ENCODE measurements at regions not wholly inside any gene's neighbourhood (a gene's known extent, or its start where the extent isn't known, plus 50 kb on each side); places are given as distances from the start of the nearest gene placed in this dataset.

- no peak for TF ChIP-seq CTCF (IDR thresholded peaks at IDR 0.05; ENCODE audit: unreplicated experiment)
- Mint-ChIP-seq H3K27me3 (ENCODE audit: unreplicated experiment) (peaks cover 16% of the 10 kb centered on the region), H3K36me3 (ENCODE audit: low read depth, unreplicated experiment) (peaks cover 30% of the 10 kb centered on the region), H3K4me1 (ENCODE audit: unreplicated experiment) (peaks cover 38% of the 10 kb centered on the region), H3K27ac (ENCODE audit: unreplicated experiment) (no peak overlapping the region), H3K4me3 (ENCODE audit: unreplicated experiment) (no peak overlapping the region), H3K9me3 (ENCODE audit: unreplicated experiment) (no peaks in the 10 kb centered on the region)
- DNase-seq (ENCODE audit: low spot score), result no peak
These were observed 104.8 kb downstream of the ASB7 start for GRCh38 chr15:100707229-100707628.

- no peaks in the 10 kb centered on the region for H3K9me3 Mint-ChIP-seq (ENCODE audit: unreplicated experiment)
- peaks cover 27% of the 10 kb centered on the region for H3K36me3 Mint-ChIP-seq (ENCODE audit: low read depth, unreplicated experiment)
- TF ChIP-seq CTCF (IDR thresholded peaks at IDR 0.05; ENCODE audit: unreplicated experiment), result no peak
- DNase-seq (ENCODE audit: low spot score), result no peak
- peak overlapping the region; percentile 48 for H3K4me3 Mint-ChIP-seq (ENCODE audit: unreplicated experiment)
- peaks cover 12% of the 10 kb centered on the region for H3K27me3 Mint-ChIP-seq (ENCODE audit: unreplicated experiment)
- peaks cover 21% of the 10 kb centered on the region for H3K4me1 Mint-ChIP-seq (ENCODE audit: unreplicated experiment)
- H3K27ac Mint-ChIP-seq (ENCODE audit: unreplicated experiment), result no peak overlapping the region
These were observed 106.5 kb downstream of the ASB7 start for GRCh38 chr15:100708916-100709315.

- peaks cover 8% of the 10 kb centered on the region for H3K4me1 Mint-ChIP-seq (ENCODE audit: unreplicated experiment)
- H3K36me3 Mint-ChIP-seq (ENCODE audit: low read depth, unreplicated experiment), result peaks cover 20% of the 10 kb centered on the region
- H3K27me3 Mint-ChIP-seq (ENCODE audit: unreplicated experiment), result peaks cover 13% of the 10 kb centered on the region
- no peak for TF ChIP-seq CTCF (IDR thresholded peaks at IDR 0.05; ENCODE audit: unreplicated experiment)
- peak overlapping the region; percentile 54 for H3K4me3 Mint-ChIP-seq (ENCODE audit: unreplicated experiment)
- no peaks in the 10 kb centered on the region for H3K9me3 Mint-ChIP-seq (ENCODE audit: unreplicated experiment)
- H3K27ac Mint-ChIP-seq (ENCODE audit: unreplicated experiment), result no peak overlapping the region
- DNase-seq (ENCODE audit: low spot score), result no peak
These were observed 107.8 kb downstream of the ASB7 start for GRCh38 chr15:100710222-100710621.

GRCh38 chr15:100710744-100711515 is 108.5 kb downstream of the ASB7 start:
- TF ChIP-seq CTCF (IDR thresholded peaks at IDR 0.05; ENCODE audit: unreplicated experiment), result no peak
- H3K27me3 Mint-ChIP-seq (ENCODE audit: unreplicated experiment), result peaks cover 13% of the 10 kb centered on the region
- H3K4me3 Mint-ChIP-seq (ENCODE audit: unreplicated experiment), result no peak overlapping the region
- H3K4me1 Mint-ChIP-seq (ENCODE audit: unreplicated experiment), result peaks cover 7% of the 10 kb centered on the region
- no peaks in the 10 kb centered on the region for H3K9me3 Mint-ChIP-seq (ENCODE audit: unreplicated experiment)
- H3K36me3 Mint-ChIP-seq (ENCODE audit: low read depth, unreplicated experiment), result peaks cover 20% of the 10 kb centered on the region
- no peak for DNase-seq (ENCODE audit: low spot score)
- H3K27ac Mint-ChIP-seq (ENCODE audit: unreplicated experiment), result no peak overlapping the region

- Mint-ChIP-seq H3K27ac (ENCODE audit: unreplicated experiment) (no peak overlapping the region), H3K36me3 (ENCODE audit: low read depth, unreplicated experiment) (peaks cover 20% of the 10 kb centered on the region), H3K9me3 (ENCODE audit: unreplicated experiment) (no peaks in the 10 kb centered on the region), H3K4me3 (ENCODE audit: unreplicated experiment) (no peak overlapping the region), H3K4me1 (ENCODE audit: unreplicated experiment) (peaks cover 7% of the 10 kb centered on the region), H3K27me3 (ENCODE audit: unreplicated experiment) (peaks cover 13% of the 10 kb centered on the region)
- no peak for TF ChIP-seq CTCF (IDR thresholded peaks at IDR 0.05; ENCODE audit: unreplicated experiment)
- no peak for DNase-seq (ENCODE audit: low spot score)
These were observed 109.2 kb downstream of the ASB7 start for GRCh38 chr15:100711516-100712021.

Data from endothelial cell (in vitro differentiated cells).